Left ventricle myocardium inferior (tissue), 1 donor: ENCODE measurements at regions not wholly inside any gene's neighbourhood (a gene's known extent, or its start where the extent isn't known, plus 50 kb on each side); places are given as distances from the start of the nearest gene placed in this dataset.

Experiments used
- DNase-seq: peaks from one replicate; pipeline ENCODE4 v3.0.0-alpha.2; 2020
- H3K27ac ChIP-seq: fragments of 200-600 bp; replicated peaks from 2 replicates; pipeline ENCODE4 v1.8.0; 2021
- H3K27me3 ChIP-seq: fragments of 200-600 bp; 2 replicates; pipeline ENCODE4 v1.8.0; 2021; ENCODE audit warnings: low read depth
- H3K36me3 ChIP-seq: fragments of 200-600 bp; 2 replicates; pipeline ENCODE4 v1.8.0; 2021
- H3K4me1 ChIP-seq: fragments of 200-600 bp; 2 replicates; pipeline ENCODE4 v1.8.0; 2021
- H3K4me3 ChIP-seq: fragments of 200-600 bp; 2 replicates; pipeline ENCODE4 v1.8.0; 2021; ENCODE audit warnings: mild to moderate bottlenecking, moderate library complexity
- H3K9me3 ChIP-seq: fragments of 200-600 bp; replicated peaks from 2 replicates; pipeline ENCODE4 v1.8.0; 2021
- CTCF ChIP-seq: fragments of 200-600 bp; IDR thresholded peaks from 2 replicates; pipeline ENCODE4 v1.8.0; 2021; ENCODE audit warnings: antibody characterized with exemption, mild to moderate bottlenecking, borderline replicate concordance
- intact Hi-C: fragments of 100-400 bp; cut with micrococcal nuclease; formaldehyde crosslinking; loops from one replicate; pipeline ENCODE4 v1.11.0; 2022
- donor health status: DM: no; HTN: yes; CAD: no; lungs with severe emphysema.

DNA sequence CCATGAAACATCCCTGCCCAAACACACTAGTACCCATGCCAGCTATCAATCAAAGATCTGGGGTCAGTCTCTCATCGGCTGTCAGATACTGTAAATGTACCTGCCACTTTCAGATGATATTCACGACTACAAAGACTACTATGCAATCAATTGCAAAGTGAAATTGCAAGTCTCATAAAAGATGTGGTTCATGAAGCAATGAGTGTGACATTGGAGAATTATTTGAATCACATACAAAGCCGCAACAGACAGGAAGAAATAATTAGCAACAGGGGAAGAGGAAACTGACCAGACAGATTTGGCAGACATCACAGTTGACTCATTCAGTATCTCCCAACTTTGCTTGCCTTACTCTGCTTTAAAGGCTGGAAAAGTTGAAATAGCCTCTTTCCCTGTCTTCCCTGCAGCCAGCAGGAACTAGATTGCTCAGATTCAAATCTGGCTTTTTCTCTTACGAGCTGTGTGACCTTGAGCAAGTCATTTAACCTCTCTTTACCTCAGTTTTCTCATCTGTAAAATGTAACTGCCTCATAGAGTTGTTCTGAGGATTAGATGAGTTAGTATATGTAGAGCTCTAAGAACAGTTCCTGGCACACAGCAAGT lies 95.7 kb upstream of the C3orf80 start:
- Histone ChIP-seq H3K27ac (no peak overlapping the region), H3K4me1 (no peaks in the 10 kb centered on the region), H3K27me3 (peaks cover 17% of the 10 kb centered on the region), H3K9me3 (no peaks in the 10 kb centered on the region), H3K4me3 (no peak overlapping the region), H3K36me3 (no peaks in the 10 kb centered on the region)
- intact Hi-C loops, result no loop called here
- no peak for DNase-seq
- no peak for TF ChIP-seq CTCF

GRCh38 chr3:160130071-160130470 lies 95.2 kb upstream of the C3orf80 start:
- H3K9me3 ChIP-seq, result no peaks in the 10 kb centered on the region
- no peak overlapping the region for H3K4me3 ChIP-seq
- no peak for DNase-seq
- peaks cover 17% of the 10 kb centered on the region for H3K27me3 ChIP-seq
- intact Hi-C loops, result no loop called here
- H3K36me3 ChIP-seq, result no peaks in the 10 kb centered on the region
- TF ChIP-seq CTCF, result no peak
- no peaks in the 10 kb centered on the region for H3K4me1 ChIP-seq
- H3K27ac ChIP-seq, result no peak overlapping the region

- peaks cover 17% of the 10 kb centered on the region for H3K27me3 ChIP-seq
- TF ChIP-seq CTCF, result no peak
- no peak for DNase-seq
- intact Hi-C loops, result no loop called here
- no peak overlapping the region for H3K27ac ChIP-seq
- H3K4me1 ChIP-seq, result no peaks in the 10 kb centered on the region
- no peaks in the 10 kb centered on the region for H3K9me3 ChIP-seq
- no peak overlapping the region for H3K4me3 ChIP-seq
- no peaks in the 10 kb centered on the region for H3K36me3 ChIP-seq
These were observed 94.3 kb upstream of the C3orf80 start for GRCh38 chr3:160130950-160131349.

- DNase-seq, result no peak
- H3K4me1 ChIP-seq, result no peaks in the 10 kb centered on the region
- no peaks in the 10 kb centered on the region for H3K36me3 ChIP-seq
- TF ChIP-seq CTCF, result no peak
- peaks cover 24% of the 10 kb centered on the region for H3K27me3 ChIP-seq
- intact Hi-C loops, result no loop called here
- H3K4me3 ChIP-seq, result no peak overlapping the region
- H3K9me3 ChIP-seq, result no peaks in the 10 kb centered on the region
- no peak overlapping the region for H3K27ac ChIP-seq
These were observed 93.0 kb upstream of the C3orf80 start for GRCh38 chr3:160132226-160132625.

DNA sequence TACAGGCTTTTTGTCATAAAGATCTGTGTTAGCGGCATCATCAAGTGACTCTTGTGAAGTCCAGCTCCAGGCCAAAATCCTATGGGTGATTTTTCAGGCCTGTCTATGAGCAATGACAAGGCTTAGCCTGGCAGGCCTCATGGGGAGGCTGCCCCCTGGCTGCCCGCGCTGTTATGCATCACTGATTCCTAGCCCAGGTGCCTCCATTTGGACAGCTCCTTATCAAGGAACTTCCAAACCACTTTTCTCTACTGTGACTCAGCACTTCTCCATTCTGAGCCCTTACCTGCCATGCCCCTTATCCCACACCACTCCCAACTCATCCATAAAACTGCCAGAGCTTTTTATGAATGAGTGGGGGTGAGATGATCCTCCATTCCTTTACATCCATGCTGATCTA lies 91.5 kb upstream of the C3orf80 start:
- no peaks in the 10 kb centered on the region for H3K4me1 ChIP-seq
- peak; percentile 9 for TF ChIP-seq CTCF
- no peaks in the 10 kb centered on the region for H3K9me3 ChIP-seq
- intact Hi-C loops, result no loop called here
- H3K27ac ChIP-seq, result no peak overlapping the region
- DNase-seq, result no peak
- H3K4me3 ChIP-seq, result no peak overlapping the region
- no peaks in the 10 kb centered on the region for H3K36me3 ChIP-seq
- peaks cover 9% of the 10 kb centered on the region for H3K27me3 ChIP-seq

DNA sequence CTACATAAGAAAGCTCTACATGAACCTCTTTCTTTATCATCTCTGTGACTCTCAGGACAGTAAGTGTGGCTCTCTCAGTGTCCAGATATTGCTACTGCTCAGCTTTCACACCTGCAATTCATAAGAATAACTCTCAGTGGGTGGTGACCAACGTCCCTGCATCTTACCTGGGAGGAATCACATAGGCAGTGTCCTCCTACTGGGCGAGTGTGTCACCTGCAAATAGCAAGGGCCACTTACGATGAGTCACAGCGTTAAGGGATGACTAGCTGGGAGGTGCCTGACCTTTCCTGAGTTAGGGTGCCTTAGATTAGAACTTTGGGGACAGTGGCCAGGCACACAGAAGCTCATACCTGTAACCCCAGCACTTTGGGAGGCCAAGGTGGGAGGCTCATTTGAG lies 90.8 kb upstream of the C3orf80 start:
- H3K27me3 ChIP-seq, result peaks cover 9% of the 10 kb centered on the region
- H3K36me3 ChIP-seq, result no peaks in the 10 kb centered on the region
- no peak for DNase-seq
- no peak overlapping the region for H3K27ac ChIP-seq
- no peaks in the 10 kb centered on the region for H3K4me1 ChIP-seq
- intact Hi-C loops, result no loop called here
- H3K4me3 ChIP-seq, result no peak overlapping the region
- TF ChIP-seq CTCF, result no peak
- H3K9me3 ChIP-seq, result no peaks in the 10 kb centered on the region
